DMS153 treated with DMSO at 0.1 percent for 48 hours (cell line): ENCODE measurements at regions not wholly inside any gene's neighbourhood (a gene's known extent, or its start where the extent isn't known, plus 50 kb on each side); places are given as distances from the start of the nearest gene placed in this dataset.
"Not testable (repeated sequence)": the region's sequence is repeated elsewhere in the genome, so short reads cannot be mapped to it uniquely, and the experiment has no call there.

Experiments used
- DNase-seq: peaks from one replicate; lab custom pipeline; 2025; ENCODE audit not compliant: unreplicated experiment; lab: John Stamatoyannopoulos, UW

- no peak for DNase-seq
Observed at GRCh38 chr2:175872721-175873120, 129.3 kb downstream of the LNPK start.

DNA sequence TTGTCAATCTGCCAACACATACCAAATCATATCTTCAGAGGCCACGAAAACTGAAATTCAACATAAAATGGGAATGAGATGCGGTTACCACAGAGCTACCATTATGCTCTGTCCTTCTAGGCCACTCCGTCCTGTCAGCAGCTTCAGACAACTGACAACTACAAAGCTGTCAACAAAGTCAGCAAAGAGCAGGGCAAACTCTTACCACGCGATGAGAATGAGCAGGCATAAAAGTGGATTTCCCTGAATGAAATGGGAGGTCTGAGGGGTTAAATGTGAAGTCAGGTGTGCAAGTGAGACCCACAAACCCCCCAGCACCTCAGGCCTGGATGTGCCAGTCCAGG lies 130.1 kb downstream of the LNPK start:
- no peak for DNase-seq

DNA sequence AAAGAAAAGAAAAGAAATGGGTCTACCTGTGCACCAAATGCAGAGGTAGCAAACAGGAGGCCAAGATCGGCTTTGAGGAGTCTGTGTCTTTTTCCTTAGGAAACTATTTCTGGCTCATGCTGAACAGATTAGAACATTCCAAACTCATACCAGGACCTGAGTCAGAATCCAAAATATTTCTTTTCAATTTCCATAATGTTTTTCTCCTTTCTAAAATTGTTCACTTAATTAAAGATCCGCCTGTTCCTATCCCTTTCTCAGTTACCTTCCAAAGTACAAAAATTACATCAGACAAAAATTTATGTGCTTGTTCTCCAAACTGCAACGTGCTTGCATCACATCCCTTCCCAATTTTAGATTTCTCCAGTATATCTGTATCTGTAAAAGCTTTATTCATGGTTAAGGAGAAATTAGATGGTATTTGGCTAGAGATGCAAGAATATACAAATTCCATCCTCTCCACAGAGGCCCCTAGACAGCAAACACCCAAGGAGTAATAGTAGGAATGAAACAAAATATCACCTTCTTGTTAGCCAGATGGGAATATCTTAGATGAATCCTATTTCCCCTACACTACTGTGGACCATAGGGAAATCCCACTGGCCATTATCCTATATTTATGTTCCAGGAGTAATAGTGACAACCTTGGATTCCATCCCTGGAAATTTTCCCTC lies 130.6 kb downstream of the LNPK start:
- no peak for DNase-seq

DNA sequence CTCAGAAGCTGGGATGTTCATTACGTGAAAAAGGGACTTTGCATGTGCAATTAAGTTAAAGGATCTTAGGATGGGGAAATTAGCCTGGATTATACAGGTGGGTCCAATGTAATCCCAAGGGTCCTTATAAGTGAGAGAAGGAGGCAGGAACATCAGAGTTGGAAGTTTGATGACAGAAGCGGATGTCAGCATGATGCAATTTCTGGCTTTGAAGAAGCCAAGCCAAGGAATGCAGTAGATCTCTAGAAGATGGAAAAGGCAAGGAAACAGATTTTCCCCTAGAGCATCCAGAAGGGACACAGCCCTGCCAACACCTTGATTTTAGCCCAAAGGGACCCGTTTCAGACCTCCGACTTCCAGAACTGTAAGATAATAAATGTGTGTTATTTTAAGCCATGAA lies 136.4 kb downstream of the LNPK start:
- no peak for DNase-seq

GRCh38 chr2:175864137-175864850 lies 137.8 kb downstream of the LNPK start:
- no peak for DNase-seq

DNA sequence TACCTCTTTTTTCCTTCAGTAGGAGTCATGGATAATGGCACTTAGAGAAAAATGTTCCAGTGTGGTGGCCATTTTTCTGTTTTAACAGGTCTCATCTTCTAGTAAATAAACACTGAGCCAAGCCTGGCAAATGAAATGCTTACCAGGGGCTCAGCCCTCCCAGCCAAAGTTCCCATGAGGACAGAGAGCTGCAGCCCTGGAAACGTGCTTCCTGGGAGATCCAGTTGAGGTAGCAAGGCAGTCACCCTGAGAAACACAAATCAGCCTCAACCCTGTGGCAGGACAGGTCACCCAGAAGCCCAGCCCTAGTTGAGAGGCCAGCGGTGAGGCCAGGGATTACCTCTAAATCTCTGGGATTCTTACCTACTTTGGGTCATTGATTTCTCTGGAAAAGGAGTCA lies 140.1 kb downstream of the LNPK start:
- DNase-seq: no peak

DNA sequence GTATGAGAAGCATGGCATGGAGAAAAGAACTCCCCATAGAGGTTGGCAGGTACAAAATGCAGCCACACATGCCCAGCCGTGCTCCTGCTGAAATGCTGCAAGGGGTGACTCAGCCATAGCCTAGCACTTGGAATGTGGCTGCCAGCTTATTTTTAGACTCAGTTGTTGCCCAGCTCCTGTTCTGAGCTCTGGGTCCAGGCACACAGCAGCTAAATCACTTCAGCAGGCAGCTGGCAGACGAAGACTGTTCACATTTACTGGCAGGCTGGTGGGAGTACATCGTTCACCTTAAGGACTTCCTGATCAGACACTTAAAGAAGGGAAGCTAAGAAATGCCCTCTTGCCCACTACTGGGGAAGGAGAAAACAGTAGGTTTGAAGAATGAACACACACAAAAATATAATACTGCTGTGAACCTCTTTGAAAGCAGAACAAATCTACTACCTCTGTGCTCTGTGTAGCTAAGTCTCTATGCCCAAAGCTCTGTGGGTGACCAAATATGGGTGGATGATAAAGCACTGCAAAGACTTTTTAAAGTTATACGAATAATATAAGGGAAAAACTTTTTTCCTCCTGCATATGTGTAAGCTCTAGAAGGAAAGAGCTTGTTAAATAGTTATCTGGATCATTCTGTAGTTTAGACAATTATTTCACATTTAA lies 146.1 kb downstream of the LNPK start:
- no peak for DNase-seq

DNA sequence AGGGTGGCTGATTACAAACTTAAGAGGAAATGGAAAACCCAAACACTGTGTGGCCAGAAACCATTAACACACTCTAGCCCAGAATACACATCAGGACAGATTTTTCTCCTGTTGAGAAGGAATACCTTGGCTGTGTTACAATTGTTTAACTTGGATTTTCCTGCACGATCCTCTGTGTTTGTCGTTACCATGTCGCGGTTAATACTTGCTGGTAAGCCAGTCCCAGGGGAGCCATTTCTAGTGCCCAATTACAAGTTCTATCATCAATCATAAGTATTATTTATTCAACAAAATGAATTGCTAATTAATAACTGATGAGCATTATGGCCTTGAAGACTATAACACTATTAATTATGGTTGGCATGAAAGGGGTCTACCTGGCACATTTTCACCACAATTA lies 146.8 kb downstream of the LNPK start:
- DNase-seq: no peak

- DNase-seq: no peak
Observed at GRCh38 chr2:175854665-175855064, 147.4 kb downstream of the LNPK start.

DNA sequence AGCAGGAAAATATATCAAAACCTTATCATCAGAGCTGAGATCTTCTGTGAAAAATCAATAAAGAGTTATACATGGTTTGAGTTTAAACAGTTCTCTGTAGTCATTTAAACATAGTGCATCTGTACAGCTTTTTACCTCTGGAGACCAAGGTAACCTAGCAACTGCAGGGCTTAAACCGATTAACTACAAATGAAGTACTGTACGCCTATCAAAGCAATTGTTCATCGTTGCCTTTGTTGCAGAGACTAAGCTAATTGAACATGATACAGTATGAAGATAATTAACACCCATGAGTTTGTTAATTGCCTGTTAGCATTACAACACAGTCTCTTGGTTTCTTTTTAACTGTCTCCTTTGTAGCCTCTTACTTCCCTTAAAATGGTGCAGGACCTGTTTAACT lies 147.9 kb downstream of the LNPK start:
- DNase-seq: no peak

GRCh38 chr2:175853616-175853890 lies 148.5 kb downstream of the LNPK start:
- DNase-seq: no peak

- no peak for DNase-seq
Observed at GRCh38 chr2:175852879-175853615, 149.0 kb downstream of the LNPK start.

GRCh38 chr2:175847128-175847527 lies 154.9 kb downstream of the LNPK start:
- no peak for DNase-seq

GRCh38 chr2:175844169-175844568 lies 157.9 kb downstream of the LNPK start:
- no peak for DNase-seq

- DNase-seq: no peak
Observed at GRCh38 chr2:175843625-175844024, 158.4 kb downstream of the LNPK start.

DNA sequence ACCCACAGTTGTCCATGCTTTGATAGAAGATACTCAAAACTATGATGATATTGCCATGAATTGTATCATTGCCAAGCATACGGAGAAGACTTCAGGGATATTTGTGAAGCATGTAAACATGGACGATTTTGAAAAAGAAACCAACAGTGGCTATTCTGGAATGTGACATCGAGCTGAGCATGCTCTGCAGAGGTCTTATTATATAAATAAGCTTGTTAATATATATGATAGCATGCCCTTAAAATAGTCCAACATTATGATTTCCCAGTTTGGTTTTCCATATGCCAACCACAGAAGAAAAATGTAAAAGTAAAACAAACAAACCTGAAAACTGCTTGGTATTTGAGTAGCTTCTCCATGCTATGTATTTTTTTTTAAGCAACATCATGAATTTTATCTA lies 159.1 kb downstream of the LNPK start:
- DNase-seq: no peak

- DNase-seq: not testable (repeated sequence)
Observed at GRCh38 chr2:175840765-175841164, 161.3 kb downstream of the LNPK start.

GRCh38 chr2:175840256-175840655 lies 161.8 kb downstream of the LNPK start:
- DNase-seq: no peak

DNA sequence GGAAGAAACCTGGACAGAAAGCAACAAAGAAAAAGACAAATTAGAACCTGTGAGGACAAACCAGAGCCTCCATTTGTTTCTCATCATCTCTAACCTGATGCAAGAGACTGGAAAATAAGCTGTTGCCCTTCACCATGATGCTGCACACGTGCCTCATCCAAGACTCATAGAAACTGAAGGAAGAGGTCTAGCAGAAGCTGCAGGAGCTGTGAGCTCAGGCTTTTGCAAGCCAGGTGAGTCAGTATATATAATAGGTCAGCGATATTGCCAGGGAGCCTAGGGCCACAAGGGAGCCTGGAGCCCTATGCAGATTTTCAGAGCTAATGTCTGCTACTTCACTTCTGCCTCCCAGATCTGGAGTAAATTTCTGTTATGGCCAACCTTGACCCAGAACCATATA lies 163.1 kb downstream of the LNPK start:
- DNase-seq: no peak

DNA sequence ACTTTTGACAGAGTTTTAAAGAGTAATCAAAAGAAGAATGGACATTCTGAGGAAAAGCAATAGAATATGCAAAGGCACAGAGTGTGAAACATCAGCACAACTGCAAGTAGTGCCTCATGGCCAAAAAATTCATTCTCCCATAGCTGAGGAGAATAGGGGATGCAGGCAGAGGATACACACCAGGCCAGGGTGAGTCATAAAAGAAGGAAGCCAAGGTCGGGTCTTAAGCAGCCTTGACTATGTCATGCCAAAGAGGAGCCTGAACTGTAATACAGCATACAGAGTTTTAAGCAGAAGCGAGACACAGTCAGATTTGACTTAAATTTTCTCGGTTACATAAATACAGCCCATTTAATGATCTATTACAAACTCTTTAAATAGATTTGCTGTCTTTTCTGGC lies 165.0 kb downstream of the LNPK start:
- DNase-seq: no peak

GRCh38 chr2:175836361-175836760 lies 165.7 kb downstream of the LNPK start:
- DNase-seq: no peak

DNA sequence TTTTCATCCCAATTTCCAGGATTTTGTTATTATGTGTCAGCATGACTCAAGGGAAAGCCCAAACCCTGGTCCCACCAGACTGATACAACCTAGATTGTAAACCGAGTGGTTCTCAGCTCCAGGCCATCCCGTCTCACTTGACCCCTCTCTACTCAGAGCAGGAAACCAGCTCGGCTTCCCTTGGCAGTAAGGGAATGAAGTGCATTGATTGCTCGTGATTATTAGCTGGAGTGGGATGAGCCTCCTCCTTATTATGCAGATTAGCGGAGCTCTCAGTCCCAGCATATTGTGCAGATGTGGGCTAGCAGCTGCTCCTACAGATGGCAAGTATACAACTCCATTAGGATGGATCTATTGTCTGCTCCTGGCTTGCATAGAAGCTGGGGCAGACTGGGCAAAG lies 167.6 kb downstream of the LNPK start:
- no peak for DNase-seq
